ENCODE measurements at regions not wholly inside any gene's neighbourhood (a gene's known extent, or its start where the extent isn't known, plus 50 kb on each side); places are given as distances from the start of the nearest gene placed in this dataset.

- Mint-ChIP-seq H3K27me3 (ENCODE audit: low read depth, unreplicated experiment) (no peaks in the 10 kb centered on the region), H3K4me1 (ENCODE audit: low read depth, unreplicated experiment) (no peaks in the 10 kb centered on the region), H3K27ac (ENCODE audit: unreplicated experiment) (no peak overlapping the region), H3K9me3 (ENCODE audit: unreplicated experiment) (peaks cover 32% of the 10 kb centered on the region), H3K36me3 (ENCODE audit: low read depth, unreplicated experiment) (no peaks in the 10 kb centered on the region), H3K4me3 (ENCODE audit: unreplicated experiment) (no peak overlapping the region)
- no peak overlapping the region for H3K4me3 ChIP-seq (ENCODE audit: insufficient read depth, low read depth, low read length)
- H3K27me3 ChIP-seq (ENCODE audit: insufficient read depth, low read length), result no peaks in the 10 kb centered on the region
- H3K36me3 ChIP-seq (ENCODE audit: insufficient read depth, low read length), result no peaks in the 10 kb centered on the region
- no peak overlapping the region for H3K27ac ChIP-seq (ENCODE audit: low read depth, low read length)
- TF ChIP-seq EZH2 (IDR thresholded peaks at IDR 0.05; ENCODE audit: insufficient read depth, low read length) (no peak), CTCF (IDR thresholded peaks at IDR 0.05; ENCODE audit: insufficient read depth, low read depth, low read length) (no peak)
- DNase-seq (ENCODE audit: low read depth), result no peak
- FAIRE-seq, result no peak
- H3K9me3 ChIP-seq (ENCODE audit: insufficient read depth, low read depth, low read length), result peaks cover 29% of the 10 kb centered on the region
- no peaks in the 10 kb centered on the region for H3K79me2 ChIP-seq (ENCODE audit: insufficient read depth, low read length)
- H3K4me1 ChIP-seq (ENCODE audit: insufficient read depth, low read length), result no peaks in the 10 kb centered on the region
- no peaks in the 10 kb centered on the region for H4K20me1 ChIP-seq (ENCODE audit: insufficient read depth, low read length)
- H3K9ac ChIP-seq (ENCODE audit: low read length), result no peak overlapping the region
- no peak overlapping the region for H2AFZ ChIP-seq (ENCODE audit: low read depth, low read length)
- H3K4me2 ChIP-seq (ENCODE audit: low read length), result no peak overlapping the region
These were observed 1688.4 kb downstream of the TP53TG3F start for GRCh38 chr16:35147556-35148504.

GRCh38 chr16:35148748-35149147 lies 1689.3 kb downstream of the TP53TG3F start:
- Mint-ChIP-seq H3K4me1 (ENCODE audit: low read depth, unreplicated experiment) (no peaks in the 10 kb centered on the region), H3K4me3 (ENCODE audit: unreplicated experiment) (no peak overlapping the region), H3K9me3 (ENCODE audit: unreplicated experiment) (peaks cover 29% of the 10 kb centered on the region), H3K36me3 (ENCODE audit: low read depth, unreplicated experiment) (no peaks in the 10 kb centered on the region), H3K27ac (ENCODE audit: unreplicated experiment) (no peak overlapping the region), H3K27me3 (ENCODE audit: low read depth, unreplicated experiment) (no peaks in the 10 kb centered on the region)
- Histone ChIP-seq H3K9ac (ENCODE audit: low read length) (no peak overlapping the region), H3K79me2 (ENCODE audit: insufficient read depth, low read length) (no peaks in the 10 kb centered on the region), H2AFZ (ENCODE audit: low read depth, low read length) (no peak overlapping the region), H3K4me1 (ENCODE audit: insufficient read depth, low read length) (no peaks in the 10 kb centered on the region), H4K20me1 (ENCODE audit: insufficient read depth, low read length) (no peaks in the 10 kb centered on the region), H3K27me3 (ENCODE audit: insufficient read depth, low read length) (no peaks in the 10 kb centered on the region), H3K4me3 (ENCODE audit: insufficient read depth, low read depth, low read length) (no peak overlapping the region), H3K36me3 (ENCODE audit: insufficient read depth, low read length) (no peaks in the 10 kb centered on the region), H3K9me3 (ENCODE audit: insufficient read depth, low read depth, low read length) (peaks cover 27% of the 10 kb centered on the region), H3K4me2 (ENCODE audit: low read length) (no peak overlapping the region), H3K27ac (ENCODE audit: low read depth, low read length) (no peak overlapping the region)
- DNase-seq (ENCODE audit: low read depth) (no peak), FAIRE-seq (no peak)
- TF ChIP-seq EZH2 (IDR thresholded peaks at IDR 0.05; ENCODE audit: insufficient read depth, low read length) (no peak), CTCF (IDR thresholded peaks at IDR 0.05; ENCODE audit: insufficient read depth, low read depth, low read length) (no peak)

- no peaks in the 10 kb centered on the region for H3K27me3 Mint-ChIP-seq (ENCODE audit: low read depth, unreplicated experiment)
- H3K9me3 Mint-ChIP-seq (ENCODE audit: unreplicated experiment), result peaks cover 27% of the 10 kb centered on the region
- H3K4me3 ChIP-seq (ENCODE audit: insufficient read depth, low read depth, low read length), result no peak overlapping the region
- no peak for FAIRE-seq
- no peak overlapping the region for H3K27ac ChIP-seq (ENCODE audit: low read depth, low read length)
- no peaks in the 10 kb centered on the region for H3K36me3 Mint-ChIP-seq (ENCODE audit: low read depth, unreplicated experiment)
- H3K4me1 Mint-ChIP-seq (ENCODE audit: low read depth, unreplicated experiment), result no peaks in the 10 kb centered on the region
- H3K79me2 ChIP-seq (ENCODE audit: insufficient read depth, low read length), result no peaks in the 10 kb centered on the region
- TF ChIP-seq CTCF (IDR thresholded peaks at IDR 0.05; ENCODE audit: insufficient read depth, low read depth, low read length), result no peak
- DNase-seq (ENCODE audit: low read depth), result no peak
- no peaks in the 10 kb centered on the region for H3K36me3 ChIP-seq (ENCODE audit: insufficient read depth, low read length)
- no peak overlapping the region for H3K9ac ChIP-seq (ENCODE audit: low read length)
- no peaks in the 10 kb centered on the region for H3K4me1 ChIP-seq (ENCODE audit: insufficient read depth, low read length)
- no peak overlapping the region for H3K4me3 Mint-ChIP-seq (ENCODE audit: unreplicated experiment)
- no peak overlapping the region for H2AFZ ChIP-seq (ENCODE audit: low read depth, low read length)
- no peak overlapping the region for H3K4me2 ChIP-seq (ENCODE audit: low read length)
- H3K9me3 ChIP-seq (ENCODE audit: insufficient read depth, low read depth, low read length), result peaks cover 26% of the 10 kb centered on the region
- no peaks in the 10 kb centered on the region for H3K27me3 ChIP-seq (ENCODE audit: insufficient read depth, low read length)
- H3K27ac Mint-ChIP-seq (ENCODE audit: unreplicated experiment), result peak overlapping the region; percentile 14
- H4K20me1 ChIP-seq (ENCODE audit: insufficient read depth, low read length), result no peaks in the 10 kb centered on the region
These were observed 1690.1 kb downstream of the TP53TG3F start for GRCh38 chr16:35149550-35149949.

All from astrocyte (in vitro differentiated cells and primary cell).